HEK293T (cell line): ENCODE measurements at regions not wholly inside any gene's neighbourhood (a gene's known extent, or its start where the extent isn't known, plus 50 kb on each side); places are given as distances from the start of the nearest gene placed in this dataset.

Experiments
- CTCF ChIA-PET: fragments of 350-600 bp; formaldehyde crosslinking; extraction: SDS; loops from one replicate; lab custom pipeline; 2021; ENCODE audit warnings: antibody characterized with exemption, inconsistent platforms; lab: Yijun Ruan, JAX
- POLR2A ChIA-PET: fragments of 350-600 bp; formaldehyde crosslinking; extraction: SDS; loops from one replicate; lab custom pipeline; 2020; ENCODE audit warnings: antibody characterized with exemption, inconsistent platforms; lab: Yijun Ruan, JAX
- DNase-seq: peaks from one replicate; pipeline ENCODE4 v3.0.0; 2012; ENCODE audit warnings: mixed read lengths; ENCODE audit errors: extremely low spot score
- ARNT ChIP-seq: fragments of 450-650 bp; IDR thresholded peaks from 2 replicates; pipeline ENCODE4 v1.6.1; 2017; ENCODE audit warnings: mild to moderate bottlenecking
- BHLHE40 ChIP-seq: fragments of 450-650 bp; IDR thresholded peaks from 2 replicates; pipeline ENCODE4 v1.6.1; 2016; ENCODE audit warnings: mild to moderate bottlenecking, moderate library complexity, borderline replicate concordance
- CTBP1 ChIP-seq: fragments of 450-650 bp; IDR thresholded peaks from 2 replicates; pipeline ENCODE4 v1.6.1; 2016; ENCODE audit warnings: borderline replicate concordance
- ELF4 ChIP-seq: fragments of 450-650 bp; IDR thresholded peaks from 2 replicates; pipeline ENCODE4 v1.6.1; 2017; ENCODE audit warnings: antibody characterized with exemption
- FOXA1 ChIP-seq: fragments of 450-650 bp; IDR thresholded peaks from 2 replicates; pipeline ENCODE4 v1.6.1; 2016; ENCODE audit warnings: mild to moderate bottlenecking
- FOXK2 ChIP-seq: fragments of 450-650 bp; IDR thresholded peaks from 2 replicates; pipeline ENCODE4 v1.6.1; 2016; ENCODE audit warnings: mild to moderate bottlenecking
- FOXM1 ChIP-seq: fragments of 450-650 bp; IDR thresholded peaks from 2 replicates; pipeline ENCODE4 v1.6.1; 2017; ENCODE audit warnings: mild to moderate bottlenecking, borderline replicate concordance
- HDGF ChIP-seq: fragments of 450-650 bp; IDR thresholded peaks from 2 replicates; pipeline ENCODE4 v1.6.1; 2017; ENCODE audit warnings: antibody characterized with exemption, borderline replicate concordance
- L3MBTL2 ChIP-seq: fragments of 450-650 bp; conservative IDR thresholded peaks from 2 replicates; pipeline ENCODE4 v1.6.1; 2016; ENCODE audit warnings: mild to moderate bottlenecking
- LEF1 ChIP-seq: fragments of 450-650 bp; IDR thresholded peaks from 2 replicates; pipeline ENCODE4 v1.6.1; 2017; ENCODE audit warnings: mild to moderate bottlenecking, borderline replicate concordance
- NFRKB ChIP-seq: fragments of 450-650 bp; IDR thresholded peaks from 2 replicates; pipeline ENCODE4 v1.6.1; 2016; ENCODE audit warnings: mild to moderate bottlenecking, moderate library complexity
- SP1 ChIP-seq: fragments of 450-650 bp; IDR thresholded peaks from 2 replicates; pipeline ENCODE4 v1.6.1; 2017
- SUZ12 ChIP-seq: fragments of 450-650 bp; IDR thresholded peaks from 2 replicates; pipeline ENCODE4 v1.6.1; 2016; ENCODE audit warnings: mild to moderate bottlenecking
- TARDBP ChIP-seq: fragments of 450-650 bp; IDR thresholded peaks from 2 replicates; pipeline ENCODE4 v1.6.1; 2016
- ZNF384 ChIP-seq: fragments of 450-650 bp; IDR thresholded peaks from 2 replicates; pipeline ENCODE4 v1.6.1; 2016
- TF ChIP-seq, protein P1 (sequence below): fragments of 450-650 bp; IDR thresholded peaks from 2 replicates; pipeline ENCODE4 v1.6.1; 2016

DNA sequence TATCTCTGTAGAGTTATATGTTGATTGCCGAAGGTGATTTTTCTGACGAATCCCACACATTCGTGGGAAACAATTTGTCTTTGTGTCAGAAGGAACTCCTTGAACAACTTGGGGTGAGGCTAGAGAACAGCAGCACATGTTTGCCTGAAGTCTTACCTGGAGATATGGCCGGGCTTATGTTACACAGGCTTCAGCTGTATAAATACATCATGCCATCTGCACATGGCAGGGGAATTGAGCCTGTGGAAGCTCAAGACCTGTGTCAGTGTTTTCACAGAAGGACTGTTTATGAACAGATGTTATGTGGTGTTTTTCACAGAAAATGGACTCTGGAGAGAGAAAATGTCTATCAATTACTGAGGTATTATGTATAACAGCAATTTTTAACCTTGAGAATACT lies 203.6 kb upstream of the MDFIC2 start:
- TF ChIP-seq CTBP1 (no peak), SP1 (no peak), ARNT (no peak), ELF4 (no peak), FOXK2 (no peak), FOXM1 (no peak), BHLHE40 (no peak), L3MBTL2 (no peak), NFRKB (no peak), FOXA1 (no peak), TARDBP (no peak), LEF1 (no peak), ZNF384 (no peak), SUZ12 (no peak), HDGF (no peak)
- TF ChIP-seq, protein P1, sequence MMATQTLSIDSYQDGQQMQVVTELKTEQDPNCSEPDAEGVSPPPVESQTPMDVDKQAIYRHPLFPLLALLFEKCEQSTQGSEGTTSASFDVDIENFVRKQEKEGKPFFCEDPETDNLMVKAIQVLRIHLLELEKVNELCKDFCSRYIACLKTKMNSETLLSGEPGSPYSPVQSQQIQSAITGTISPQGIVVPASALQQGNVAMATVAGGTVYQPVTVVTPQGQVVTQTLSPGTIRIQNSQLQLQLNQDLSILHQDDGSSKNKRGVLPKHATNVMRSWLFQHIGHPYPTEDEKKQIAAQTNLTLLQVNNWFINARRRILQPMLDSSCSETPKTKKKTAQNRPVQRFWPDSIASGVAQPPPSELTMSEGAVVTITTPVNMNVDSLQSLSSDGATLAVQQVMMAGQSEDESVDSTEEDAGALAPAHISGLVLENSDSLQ: no peak
- no peak for DNase-seq
- POLR2A ChIA-PET: no interaction called here
- CTCF ChIA-PET: no interaction called here

DNA sequence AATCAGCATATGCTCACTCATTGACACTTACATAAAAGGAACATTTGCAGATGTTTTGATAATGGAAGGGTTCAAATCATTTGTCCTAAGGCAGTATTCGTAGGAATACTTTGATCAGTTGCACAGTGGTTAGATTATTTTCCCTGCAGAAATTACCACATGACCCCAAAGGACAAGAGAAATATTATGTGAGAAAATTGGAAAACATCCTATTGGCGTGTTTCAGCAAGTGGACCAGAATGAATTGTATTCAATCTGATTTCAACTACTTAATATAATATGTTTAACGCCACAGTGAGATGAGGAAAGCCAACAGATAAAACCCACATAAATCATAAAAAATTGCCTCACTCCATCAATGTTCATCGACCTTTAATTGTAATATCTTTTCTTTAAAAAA lies 195.0 kb upstream of the MDFIC2 start:
- TF ChIP-seq ELF4: no peak
- TF ChIP-seq HDGF: no peak
- TF ChIP-seq TARDBP: no peak
- TF ChIP-seq FOXM1: no peak
- no peak for TF ChIP-seq FOXK2
- no peak for TF ChIP-seq CTBP1
- no peak for TF ChIP-seq L3MBTL2
- TF ChIP-seq, protein P1: no peak
- no peak for TF ChIP-seq ARNT
- no peak for TF ChIP-seq BHLHE40
- no peak for TF ChIP-seq ZNF384
- no peak for TF ChIP-seq SP1
- no peak for TF ChIP-seq FOXA1
- no peak for DNase-seq
- ChIA-PET CTCF (no interaction called here), POLR2A (no interaction called here)

DNA sequence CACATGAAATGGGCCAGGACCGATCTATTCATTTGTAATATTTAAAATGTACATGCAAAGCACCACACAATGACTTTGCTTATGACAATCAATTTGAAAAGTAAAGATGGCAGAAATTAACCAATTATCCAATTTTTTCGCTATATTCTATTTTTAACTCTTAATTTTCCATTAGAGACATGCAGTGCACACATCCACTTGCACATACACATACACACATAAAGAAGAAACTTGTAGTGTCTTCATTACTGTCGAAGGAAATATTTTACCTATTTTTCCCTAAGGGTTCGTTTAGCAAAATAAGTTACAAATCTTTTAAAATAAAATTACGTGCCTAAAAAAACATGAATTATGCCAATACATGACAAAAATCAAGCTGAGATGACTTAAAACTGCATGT lies 194.3 kb upstream of the MDFIC2 start:
- no peak for DNase-seq
- ChIA-PET CTCF (no interaction called here), POLR2A (no interaction called here)
- no peak for TF ChIP-seq ELF4
- TF ChIP-seq ARNT: no peak
- TF ChIP-seq CTBP1: no peak
- no peak for TF ChIP-seq LEF1
- no peak for TF ChIP-seq FOXM1
- TF ChIP-seq, protein P1: no peak
- no peak for TF ChIP-seq NFRKB
- TF ChIP-seq FOXA1: no peak
- TF ChIP-seq SP1: no peak
- no peak for TF ChIP-seq SUZ12
- TF ChIP-seq L3MBTL2: no peak
- TF ChIP-seq FOXK2: no peak
- no peak for TF ChIP-seq HDGF
- no peak for TF ChIP-seq TARDBP
- TF ChIP-seq ZNF384: no peak

DNA sequence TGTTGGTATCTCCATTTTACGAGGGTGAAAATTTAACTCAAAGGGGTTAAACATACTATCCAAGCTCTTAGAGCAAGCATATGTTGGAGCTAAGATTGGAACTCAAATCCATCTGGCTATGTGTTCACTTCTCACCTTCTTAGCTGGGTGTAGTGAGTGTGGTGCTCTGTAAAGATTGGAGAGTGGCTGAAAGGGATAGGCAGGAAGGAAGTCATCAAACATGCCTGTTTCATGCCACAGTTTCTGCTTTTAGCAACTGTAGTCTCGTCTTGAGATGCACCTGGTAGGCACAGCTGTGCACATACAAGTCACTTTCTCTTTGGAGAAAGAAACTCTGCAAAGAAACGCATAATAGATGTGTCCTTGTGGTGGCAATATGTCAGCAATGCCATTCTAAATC lies 189.1 kb upstream of the MDFIC2 start:
- DNase-seq: no peak
- POLR2A ChIA-PET: no interaction called here
- TF ChIP-seq SP1 (no peak), ARNT (no peak), ELF4 (no peak), ZNF384 (no peak), FOXM1 (no peak), FOXK2 (no peak), BHLHE40 (no peak), SUZ12 (no peak), FOXA1 (no peak)
- TF ChIP-seq, protein P1: no peak
- CTCF ChIA-PET: no interaction called here

DNA sequence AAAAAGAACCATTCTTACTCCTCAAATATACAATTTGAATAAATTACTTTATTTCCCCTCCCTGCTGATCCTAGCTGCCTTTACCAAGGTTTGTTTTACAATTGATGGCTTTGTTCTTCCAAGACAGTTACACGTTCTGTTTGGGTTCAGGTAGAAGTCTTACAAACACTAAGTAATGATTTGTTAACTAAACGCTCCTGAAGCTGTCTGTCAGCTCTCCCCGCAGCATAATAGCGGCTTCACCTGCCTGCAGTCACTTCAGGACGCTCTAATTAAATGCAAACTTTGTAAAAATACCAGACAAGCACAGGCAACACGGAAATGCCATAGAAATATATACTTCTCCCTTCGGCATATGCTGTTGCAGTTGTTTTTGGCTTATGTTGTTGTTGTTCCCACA lies 176.4 kb upstream of the MDFIC2 start:
- POLR2A ChIA-PET: no interaction called here
- CTCF ChIA-PET: no interaction called here
- no peak for DNase-seq
- TF ChIP-seq ARNT (no peak), ZNF384 (no peak), HDGF (no peak), SUZ12 (no peak), SP1 (no peak), LEF1 (no peak), FOXA1 (no peak), FOXM1 (no peak), BHLHE40 (no peak), NFRKB (no peak), L3MBTL2 (no peak), CTBP1 (no peak), FOXK2 (no peak), TARDBP (no peak), ELF4 (no peak)
- TF ChIP-seq, protein P1: no peak
